PFSK-1 (cell line): ENCODE measurements at regions not wholly inside any gene's neighbourhood (a gene's known extent, or its start where the extent isn't known, plus 50 kb on each side); places are given as distances from the start of the nearest gene placed in this dataset.

Experiments
- FOXP2 ChIP-seq: optimal IDR thresholded peaks from 2 replicates; pipeline ENCODE3; 2011; ENCODE audit warnings: borderline replicate concordance, control low read depth, inconsistent platforms; ENCODE audit not compliant: insufficient read depth; ENCODE audit errors: extremely low read length, extremely low read depth
- POLR2AphosphoS5 ChIP-seq: IDR thresholded peaks from 2 replicates; pipeline ENCODE4 v1.6.1; 2012; ENCODE audit warnings: low read depth, mild to moderate bottlenecking, control low read depth, low read length, moderate library complexity
- REST ChIP-seq, 2 experiments: IDR thresholded peaks; 2 replicates each; pipeline versions ENCODE4 v1.6.1 to v1.8.0; 2011 to 2012; ENCODE audit warnings: low read depth in 2 of 2, low read length in 2 of 2, control low read depth in 1 of 2, inconsistent platforms in 1 of 2, mild to moderate bottlenecking in 1 of 2, moderate library complexity in 1 of 2; ENCODE audit not compliant: insufficient read depth in 1 of 2
- SIN3A ChIP-seq: IDR thresholded peaks from 2 replicates; pipeline ENCODE4 v1.6.1; 2012; ENCODE audit warnings: mild to moderate bottlenecking, low read length, moderate library complexity, borderline replicate concordance; ENCODE audit not compliant: insufficient read depth
- TAF1 ChIP-seq: IDR thresholded peaks from 2 replicates; pipeline ENCODE4 v1.6.1; 2012; ENCODE audit warnings: low read length, control low read depth, borderline replicate concordance; ENCODE audit not compliant: insufficient read depth

GRCh38 chr2:217108575-217109027 is 248.7 kb upstream of the TNP1 start:
- TF ChIP-seq FOXP2 (no peak), POLR2AphosphoS5 (no peak), SIN3A (no peak), TAF1 (no peak), REST (IDR thresholded peaks at IDR 0.05; ENCODE audit: insufficient read depth in 1 of 2, low read depth in 2 of 2, low read length in 2 of 2) (no peak)

- no peak for TF ChIP-seq FOXP2
- no peak for TF ChIP-seq SIN3A
- TF ChIP-seq TAF1 = no peak
- no peak for TF ChIP-seq POLR2AphosphoS5
Measured at GRCh38 chr2:217108086-217108485, 248.2 kb upstream of the TNP1 start.

- no peak for TF ChIP-seq REST (IDR thresholded peaks at IDR 0.05; ENCODE audit: insufficient read depth in 1 of 2, low read depth in 2 of 2, low read length in 2 of 2)
- TF ChIP-seq POLR2AphosphoS5 = no peak
- TF ChIP-seq FOXP2 = no peak
- no peak for TF ChIP-seq SIN3A
- TF ChIP-seq TAF1 = no peak
Measured at GRCh38 chr2:217107480-217107879, 247.6 kb upstream of the TNP1 start.

GRCh38 chr2:217106650-217107014 is 246.8 kb upstream of the TNP1 start:
- TF ChIP-seq TAF1 (no peak), SIN3A (no peak), FOXP2 (no peak), POLR2AphosphoS5 (no peak), REST (IDR thresholded peaks at IDR 0.05; ENCODE audit: insufficient read depth in 1 of 2, low read depth in 2 of 2, low read length in 2 of 2) (no peak)

GRCh38 chr2:217105733-217106649 is 246.1 kb upstream of the TNP1 start:
- TF ChIP-seq TAF1 (no peak), REST (IDR thresholded peaks at IDR 0.05; ENCODE audit: insufficient read depth in 1 of 2, low read depth in 2 of 2, low read length in 2 of 2) (no peak), POLR2AphosphoS5 (no peak), SIN3A (no peak), FOXP2 (no peak)
